GM10266 (cell line): ENCODE measurements at regions not wholly inside any gene's neighbourhood (a gene's known extent, or its start where the extent isn't known, plus 50 kb on each side); places are given as distances from the start of the nearest gene placed in this dataset.

Source experiments
- DNase-seq: peaks from one replicate; pipeline ENCODE4 v3.0.0; 2012; ENCODE audit errors: extremely low spot score
- TF ChIP-seq, protein P1 (sequence below): IDR thresholded peaks from 2 replicates; pipeline ENCODE4 v1.5.1; 2012; ENCODE audit warnings: mild to moderate bottlenecking, low read depth; ENCODE audit not compliant: control insufficient read depth, insufficient read depth; ENCODE audit errors: missing control alignments

DNA sequence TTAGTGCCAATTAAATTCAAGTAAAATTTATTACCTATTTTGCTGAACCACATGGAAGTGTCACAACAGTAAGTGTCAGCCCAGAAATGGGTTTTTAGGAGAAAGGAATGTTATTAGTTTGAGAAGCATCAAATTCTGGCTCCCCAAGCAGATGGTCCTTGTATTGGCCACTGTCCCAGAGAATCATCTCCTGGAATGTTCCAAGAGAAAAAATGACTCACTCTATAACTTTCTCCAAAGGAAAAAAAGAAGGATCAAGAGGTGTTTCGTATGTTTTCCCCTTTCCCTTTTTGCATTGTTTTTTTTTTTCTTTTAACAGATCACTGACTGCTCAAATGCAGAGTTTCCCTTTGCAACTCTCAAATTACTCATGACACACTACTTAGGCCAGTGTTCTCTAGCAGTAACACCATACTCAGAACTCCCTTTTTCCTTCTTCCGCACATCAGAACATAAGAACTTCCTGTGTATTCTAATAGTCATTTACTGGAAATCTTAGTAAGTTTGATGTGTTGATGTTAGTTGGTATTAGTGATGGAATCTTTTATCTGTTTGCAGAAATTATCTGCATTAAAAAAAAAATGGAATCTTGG lies 390.3 kb downstream of the GPD2 start:
- no peak for DNase-seq
- TF ChIP-seq, protein P1, sequence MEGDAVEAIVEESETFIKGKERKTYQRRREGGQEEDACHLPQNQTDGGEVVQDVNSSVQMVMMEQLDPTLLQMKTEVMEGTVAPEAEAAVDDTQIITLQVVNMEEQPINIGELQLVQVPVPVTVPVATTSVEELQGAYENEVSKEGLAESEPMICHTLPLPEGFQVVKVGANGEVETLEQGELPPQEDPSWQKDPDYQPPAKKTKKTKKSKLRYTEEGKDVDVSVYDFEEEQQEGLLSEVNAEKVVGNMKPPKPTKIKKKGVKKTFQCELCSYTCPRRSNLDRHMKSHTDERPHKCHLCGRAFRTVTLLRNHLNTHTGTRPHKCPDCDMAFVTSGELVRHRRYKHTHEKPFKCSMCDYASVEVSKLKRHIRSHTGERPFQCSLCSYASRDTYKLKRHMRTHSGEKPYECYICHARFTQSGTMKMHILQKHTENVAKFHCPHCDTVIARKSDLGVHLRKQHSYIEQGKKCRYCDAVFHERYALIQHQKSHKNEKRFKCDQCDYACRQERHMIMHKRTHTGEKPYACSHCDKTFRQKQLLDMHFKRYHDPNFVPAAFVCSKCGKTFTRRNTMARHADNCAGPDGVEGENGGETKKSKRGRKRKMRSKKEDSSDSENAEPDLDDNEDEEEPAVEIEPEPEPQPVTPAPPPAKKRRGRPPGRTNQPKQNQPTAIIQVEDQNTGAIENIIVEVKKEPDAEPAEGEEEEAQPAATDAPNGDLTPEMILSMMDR: no peak

DNA sequence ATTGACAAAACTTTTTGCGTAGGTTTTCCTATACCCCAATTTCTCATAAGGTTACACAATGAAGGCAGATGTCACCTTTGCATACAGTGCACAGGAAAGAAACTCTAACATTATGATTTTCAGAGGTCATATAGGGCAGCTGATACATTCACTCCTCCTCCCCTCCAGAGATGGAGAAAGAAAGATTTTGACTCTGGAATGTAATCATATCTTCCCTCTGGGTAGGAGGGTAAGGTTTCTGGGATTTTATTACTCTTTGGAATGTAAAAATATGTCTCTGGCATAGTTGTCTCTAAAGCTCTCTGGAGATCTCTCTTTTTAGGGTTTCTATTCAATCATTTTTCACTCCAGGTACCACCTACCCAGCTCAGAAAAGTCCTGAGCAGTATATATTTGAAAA lies 398.3 kb downstream of the GPD2 start:
- TF ChIP-seq, protein P1: no peak
- no peak for DNase-seq

DNA sequence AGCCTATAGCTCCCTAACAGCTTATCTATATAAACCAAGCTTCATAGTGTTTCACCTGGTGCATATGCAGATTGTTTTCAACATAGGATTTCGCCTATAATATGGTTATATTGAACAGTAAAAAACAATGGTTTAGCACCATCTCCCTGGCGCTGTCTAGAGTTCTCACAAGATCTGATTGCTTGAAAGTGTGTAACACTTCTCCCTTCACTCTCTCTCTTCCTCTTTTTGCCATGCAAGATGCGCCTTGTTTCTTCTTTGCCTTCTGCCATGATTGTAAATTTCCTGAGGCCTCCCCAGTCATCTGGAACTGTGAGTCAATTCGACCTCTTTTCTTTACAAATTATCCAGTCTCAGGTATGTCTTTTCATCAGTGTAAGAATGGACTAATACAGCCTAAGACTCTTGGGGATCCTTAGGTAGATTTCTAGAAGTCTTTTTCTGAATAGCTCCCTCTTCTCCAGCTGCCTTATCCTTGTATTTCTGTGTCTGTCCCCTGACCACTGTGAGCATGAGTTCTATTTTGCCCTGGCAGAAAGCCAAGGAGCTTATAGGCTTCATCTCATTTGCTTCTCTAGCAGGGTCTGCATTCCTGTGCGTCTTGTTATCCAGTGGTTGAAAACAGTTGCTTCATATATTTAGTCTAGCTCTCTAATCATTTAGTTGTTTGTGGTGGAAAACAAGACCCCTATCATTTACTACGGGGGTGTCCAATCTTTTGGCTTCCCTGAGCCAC lies 401.6 kb downstream of the GPD2 start:
- DNase-seq: no peak
- TF ChIP-seq, protein P1: no peak

DNA sequence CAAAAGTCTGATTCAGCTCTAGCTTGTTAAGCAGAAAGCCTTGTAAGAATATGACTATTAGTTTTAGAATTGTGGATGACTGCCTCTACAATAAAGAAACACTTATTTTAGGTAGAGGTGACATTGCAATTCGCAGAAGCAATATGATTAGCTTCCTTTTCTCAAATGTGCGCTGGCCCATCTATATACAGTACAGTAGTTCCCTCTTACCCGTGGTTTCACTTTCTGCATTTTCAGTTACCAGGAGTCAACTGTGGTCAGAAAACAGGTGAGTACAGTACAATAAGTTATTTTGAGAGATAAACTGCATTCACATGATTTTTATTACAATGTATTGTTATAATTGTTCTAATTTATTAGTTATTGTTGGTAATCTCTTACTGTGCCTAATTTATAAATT lies 405.1 kb downstream of the GPD2 start:
- no peak for DNase-seq
- TF ChIP-seq, protein P1: no peak

DNA sequence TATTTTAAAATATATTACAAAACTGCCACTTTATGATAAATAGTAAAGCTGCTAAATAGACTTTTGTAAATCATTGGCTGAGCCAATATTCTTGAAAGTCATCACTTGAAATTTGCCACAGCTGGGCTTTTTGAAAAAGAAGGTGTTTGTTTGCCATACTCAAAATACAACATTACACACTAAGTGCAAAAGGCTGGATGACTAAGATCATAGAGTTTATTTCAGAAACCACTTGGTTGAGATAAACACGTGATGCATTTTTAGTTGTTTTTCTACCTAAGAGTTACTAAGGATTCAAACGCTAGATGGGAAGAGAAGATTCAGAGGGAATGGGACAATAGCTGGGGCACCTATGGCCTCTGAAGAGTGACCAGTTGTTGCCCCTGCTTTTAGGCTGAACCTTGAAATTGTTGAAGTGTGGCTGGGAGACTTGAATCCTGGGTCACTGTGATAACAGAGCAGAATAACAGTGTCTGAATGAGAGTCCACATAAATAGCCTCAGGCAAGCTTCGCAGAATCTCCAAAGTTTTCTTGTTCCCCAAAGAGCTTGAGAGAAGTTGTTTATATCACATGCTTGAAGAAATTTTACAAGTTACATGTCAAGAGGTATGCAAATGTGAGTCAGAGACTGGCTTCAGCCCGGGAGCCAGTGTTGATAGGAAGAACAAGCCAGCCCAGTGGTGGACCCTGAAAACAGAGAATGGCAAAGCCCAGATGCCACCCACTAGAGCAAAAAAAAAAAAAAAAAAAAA lies 409.8 kb downstream of the GPD2 start:
- TF ChIP-seq, protein P1: no peak
- no peak for DNase-seq

DNA sequence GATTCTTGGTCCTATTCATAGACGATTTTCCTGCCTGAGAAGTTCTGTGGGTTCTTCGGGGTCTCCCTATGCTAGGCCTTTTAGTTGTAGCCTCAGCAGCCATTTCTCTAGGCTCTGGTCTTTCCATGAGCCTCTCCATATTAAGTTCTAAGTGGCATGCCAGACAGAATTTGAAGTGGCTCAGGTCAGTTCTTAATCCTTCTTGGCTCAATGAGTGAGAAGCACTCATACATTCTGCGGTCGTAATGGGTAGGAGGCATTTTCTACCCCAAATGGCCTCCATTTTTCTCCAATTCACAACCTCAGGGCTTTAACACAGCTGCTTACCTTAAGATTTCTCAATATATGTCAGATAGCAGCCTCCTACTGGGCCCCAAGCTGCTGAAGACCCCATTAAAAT lies 405.3 kb upstream of the GALNT5 start:
- TF ChIP-seq, protein P1: no peak
- no peak for DNase-seq

DNA sequence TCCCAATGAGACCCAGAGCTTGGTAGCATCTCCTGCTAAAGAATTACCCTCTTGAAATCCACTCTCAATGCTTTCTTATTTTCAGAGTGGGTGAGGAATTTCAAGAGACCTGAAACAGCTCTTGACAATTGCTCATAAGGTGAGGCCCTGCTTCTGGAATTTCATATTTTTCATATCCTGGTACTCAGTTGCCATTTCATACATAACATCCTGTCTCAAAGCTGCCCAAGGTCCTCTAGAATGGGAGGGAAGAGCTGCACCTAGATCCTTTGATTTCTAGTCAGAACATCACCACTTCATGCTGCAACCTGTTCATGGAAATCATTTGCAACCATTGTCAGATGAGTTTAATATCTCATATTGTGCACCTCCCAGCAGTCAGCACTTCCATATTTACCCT lies 404.8 kb upstream of the GALNT5 start:
- TF ChIP-seq, protein P1: no peak
- no peak for DNase-seq
